HCT116 (cell line): ENCODE measurements at regions not wholly inside any gene's neighbourhood (a gene's known extent, or its start where the extent isn't known, plus 50 kb on each side); places are given as distances from the start of the nearest gene placed in this dataset.

Experiments used
- ATAC-seq: fragments of 200-7000 bp; cut with Tn5 transposase; 2 replicates; pipeline ENCODE4 v1.9.1; 2020; ENCODE audit warnings: mild to moderate bottlenecking, moderate library complexity
- BruUV-seq: library from RNA; stranded (reverse); fragments of 400-500 nt; replicated peaks from 2 replicates; lab custom pipeline; 2021; lab: Mats Ljungman, UMichigan
- CTCF ChIA-PET: fragments of 300-600 bp; sonication (Branson Sonifier 250); formaldehyde crosslinking; loops from one replicate; lab custom pipeline; 2021; ENCODE audit warnings: antibody characterized with exemption; lab: Charles Lee
- POLR2A ChIA-PET: fragments of 300-600, 350-600 bp; sonication (Branson Sonifier 250); formaldehyde crosslinking; loops from one replicate; lab custom pipeline; 2021; ENCODE audit warnings: antibody characterized with exemption; lab: Charles Lee
- RAD21 ChIA-PET, 2 experiments: fragments of 300-600 bp; sonication (Branson Sonifier 250); formaldehyde crosslinking; loops; one replicate each; lab custom pipeline; 2023; ENCODE audit warnings: low total read pairs in 2 of 2; ENCODE audit not compliant: uncharacterized antibody in 2 of 2, unreplicated experiment in 2 of 2, low non-redundant PET in 1 of 2; lab: Charles Lee
- DNase-seq: peaks from one replicate; pipeline ENCODE4 v3.0.0-alpha.2; 2010; ENCODE audit warnings: low read depth, low spot score
- H2AFZ ChIP-seq: fragments of 200-600 bp; shearing (Covaris generic), sonication (generic); 2 replicates; pipeline ENCODE4 v1.6.1; 2017; ENCODE audit warnings: low read depth, mixed run types, mixed read lengths, antibody characterized with exemption, low read length; ENCODE audit not compliant: poor library complexity, severe bottlenecking
- H3K27ac ChIP-seq: 2 replicates; pipeline ENCODE4 v1.5.1; 2012; ENCODE audit warnings: low read depth, low read length
- H3K27me3 ChIP-seq: fragments of 200-600 bp; sonication (generic); 2 replicates; pipeline ENCODE4 v1.6.1; 2016; ENCODE audit warnings: mixed run types, low read length, mixed read lengths; ENCODE audit not compliant: insufficient read depth
- H3K36me3 ChIP-seq, 2 experiments: fragments of 200-500 bp in 1 of 2; fragments of 200-600 bp in 1 of 2; sonication (Bioruptor generic) in 1 of 2; sonication (generic) in 1 of 2; 2 replicates each; pipeline versions ENCODE4 v1.5.1 to v1.6.1; 2014 to 2016; ENCODE audit warnings: low read length in 2 of 2, inconsistent platforms in 1 of 2, mixed read lengths in 1 of 2, mixed run types in 1 of 2; ENCODE audit not compliant: insufficient read depth in 2 of 2, control insufficient read depth in 1 of 2
- H3K4me1 ChIP-seq, 2 experiments: fragments of 200-600 bp in 1 of 2; sonication (generic) in 1 of 2; 2 replicates each; pipeline versions ENCODE4 v1.5.1 to v1.6.1; 2012 to 2017; ENCODE audit warnings: low read length in 2 of 2, inconsistent platforms in 1 of 2, mild to moderate bottlenecking in 1 of 2, mixed read lengths in 1 of 2, mixed run types in 1 of 2, moderate library complexity in 1 of 2; ENCODE audit not compliant: insufficient read depth in 2 of 2, control insufficient read depth in 1 of 2
- H3K4me2 ChIP-seq: fragments of 200-600 bp; sonication (generic); 2 replicates; pipeline ENCODE4 v1.6.1; 2017; ENCODE audit warnings: mixed run types, low read length, mixed read lengths
- H3K4me3 ChIP-seq, 2 experiments: fragments of 200-600 bp in 1 of 2; sonication (generic) in 1 of 2; replicated peaks in 1 of 2; 2 replicates each; pipeline ENCODE4 v1.5.1; 2011 to 2016; ENCODE audit warnings: low read length in 2 of 2, control low read depth in 1 of 2, low read depth in 1 of 2, mild to moderate bottlenecking in 1 of 2, mixed read lengths in 1 of 2, mixed run types in 1 of 2
- H3K79me2 ChIP-seq: fragments of 200-600 bp; sonication (generic); 2 replicates; pipeline ENCODE4 v1.6.1; 2017; ENCODE audit warnings: mild to moderate bottlenecking, mixed run types, low read length, moderate library complexity, mixed read lengths; ENCODE audit not compliant: insufficient read depth
- H3K9ac ChIP-seq: fragments of 200-600 bp; sonication (generic); 2 replicates; pipeline ENCODE4 v1.6.1; 2016; ENCODE audit warnings: low read length, mixed read lengths
- H3K9me2 ChIP-seq: fragments of 200-600 bp; sonication (generic), shearing (Covaris generic); 2 replicates; pipeline ENCODE4 v1.6.1; 2017; ENCODE audit warnings: mixed run types, mild to moderate bottlenecking, moderate library complexity; ENCODE audit not compliant: insufficient read depth
- H3K9me3 ChIP-seq, 2 experiments: fragments of 200-500 bp in 1 of 2; fragments of 200-600 bp in 1 of 2; sonication (Bioruptor generic) in 1 of 2; sonication (generic) in 1 of 2; 2 replicates each; pipeline ENCODE4 v1.6.1; 2014 to 2017; ENCODE audit warnings: low read length in 2 of 2, mixed read lengths in 2 of 2, inconsistent platforms in 1 of 2, low read depth in 1 of 2, mild to moderate bottlenecking in 1 of 2, mixed run types in 1 of 2, moderate library complexity in 1 of 2; ENCODE audit not compliant: control insufficient read depth in 1 of 2, insufficient read depth in 1 of 2
- H4K20me1 ChIP-seq: fragments of 200-600 bp; sonication (generic), shearing (Covaris generic); 2 replicates; pipeline ENCODE4 v1.6.1; 2017; ENCODE audit warnings: mixed run types, mild to moderate bottlenecking, moderate library complexity; ENCODE audit not compliant: insufficient read depth
- CBX3 ChIP-seq: IDR thresholded peaks from 2 replicates; pipeline ENCODE4 v1.6.1; 2012; ENCODE audit warnings: low read depth
- CTCF ChIP-seq, 3 experiments: fragments of 200-600 bp in 1 of 3; sonication (generic) in 1 of 3; IDR thresholded peaks in 2 of 3; conservative IDR thresholded peaks in 1 of 3; 2 replicates each; pipeline ENCODE4 v1.5.1; 2012 to 2017; ENCODE audit warnings: low read depth in 2 of 3, low read length in 2 of 3, antibody characterized with exemption in 1 of 3, borderline replicate concordance in 1 of 3, control low read depth in 1 of 3, mild to moderate bottlenecking in 1 of 3, mixed read lengths in 1 of 3, mixed run types in 1 of 3, moderate library complexity in 1 of 3; ENCODE audit not compliant: insufficient read depth in 1 of 3
- EGR1 ChIP-seq: IDR thresholded peaks from 2 replicates; pipeline ENCODE4 v1.6.1; 2012; ENCODE audit warnings: low read depth
- FOSL1 ChIP-seq: IDR thresholded peaks from 2 replicates; pipeline ENCODE4 v1.6.1; 2012; ENCODE audit warnings: low read depth
- REST ChIP-seq: IDR thresholded peaks from 2 replicates; pipeline ENCODE4 v1.6.1; 2012; ENCODE audit warnings: low read depth
- SIN3A ChIP-seq: IDR thresholded peaks from 2 replicates; pipeline ENCODE4 v1.6.1; 2012; ENCODE audit warnings: low read depth
- SRF ChIP-seq: IDR thresholded peaks from 2 replicates; pipeline ENCODE4 v1.6.1; 2012; ENCODE audit warnings: low read depth
- ZFX ChIP-seq: fragments of 450-650 bp; IDR thresholded peaks from 2 replicates; pipeline ENCODE4 v1.6.1; 2017
- ZNF274 ChIP-seq: fragments of 200-500 bp; sonication (Bioruptor generic); IDR thresholded peaks from 2 replicates; pipeline ENCODE4 v1.6.1; 2014; ENCODE audit warnings: mild to moderate bottlenecking, low read depth, low read length, inconsistent platforms
- intact Hi-C: fragments of 100-400 bp; cut with micrococcal nuclease; formaldehyde crosslinking; loops from 2 replicates; pipeline ENCODE4 v1.10.0; 2022
- TF ChIP-seq, protein P1 (sequence below): IDR thresholded peaks from 2 replicates; pipeline ENCODE4 v1.6.1; 2012

DNA sequence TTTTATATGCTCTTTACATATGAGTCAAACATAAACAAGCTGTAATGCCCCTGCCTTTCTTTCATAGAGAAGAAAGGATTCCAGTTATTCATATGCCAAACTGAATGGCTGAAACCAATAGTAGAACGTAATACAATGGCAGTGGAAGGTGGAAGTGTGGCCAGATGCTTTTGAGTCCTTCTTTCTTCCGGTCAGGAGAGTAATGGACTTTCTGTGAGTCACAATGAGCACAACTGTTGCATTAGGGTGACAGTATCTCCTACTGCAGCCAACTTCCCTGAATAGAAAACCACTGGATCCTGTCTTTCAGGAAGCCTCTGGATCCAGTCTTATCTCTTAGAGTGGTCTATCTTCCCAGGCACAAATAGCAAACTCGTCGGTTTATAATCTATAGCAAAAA, 855.2 kb downstream of the MAT2B start (continued):
- TF ChIP-seq, protein P1, sequence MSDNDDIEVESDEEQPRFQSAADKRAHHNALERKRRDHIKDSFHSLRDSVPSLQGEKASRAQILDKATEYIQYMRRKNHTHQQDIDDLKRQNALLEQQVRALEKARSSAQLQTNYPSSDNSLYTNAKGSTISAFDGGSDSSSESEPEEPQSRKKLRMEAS: no peak
- no peak for TF ChIP-seq REST

- H3K9me3 ChIP-seq: peaks cover 0 to 16% of the 10 kb centered on the region in 2 experiments; a peak in 3 of 4 replicates
- H4K20me1 ChIP-seq: no peaks in the 10 kb centered on the region
- ChIA-PET CTCF (no interaction called here), POLR2A (no interaction called here), RAD21 (no interaction called here)
- no peak overlapping the region for H3K4me3 ChIP-seq
- intact Hi-C loops: no loop called here
- H3K9ac ChIP-seq: no peak overlapping the region
- H3K27ac ChIP-seq: no peak overlapping the region
- no peaks in the 10 kb centered on the region for H3K27me3 ChIP-seq
- H2AFZ ChIP-seq: no peak overlapping the region
- no peaks in the 10 kb centered on the region for H3K79me2 ChIP-seq
- no peaks in the 10 kb centered on the region for H3K36me3 ChIP-seq
- ATAC-seq: no peak
- no peak for DNase-seq
- no TSS peak for BruUV-seq
- no peak overlapping the region for H3K4me2 ChIP-seq
- no peaks in the 10 kb centered on the region for H3K9me2 ChIP-seq
- TF ChIP-seq FOSL1 (no peak), CTCF (IDR thresholded peaks at IDR 0.05 in 2 of 3, conservative IDR thresholded peaks at IDR 0.05 in 1 of 3; ENCODE audit: borderline replicate concordance in 1 of 3, insufficient read depth in 1 of 3, low read depth in 2 of 3, low read length in 2 of 3) (no peak), REST (no peak), SIN3A (no peak), EGR1 (no peak), ZNF274 (no peak), ZFX (no peak), CBX3 (no peak), SRF (no peak)
- TF ChIP-seq, protein P1: no peak
- H3K4me1 ChIP-seq: no peaks in the 10 kb centered on the region
Observed at GRCh38 chr5:164361986-164362385, 856.6 kb downstream of the MAT2B start.
